Peyer's patch (tissue), 4 donors: ENCODE measurements at regions not wholly inside any gene's neighbourhood (a gene's known extent, or its start where the extent isn't known, plus 50 kb on each side); places are given as distances from the start of the nearest gene placed in this dataset.

ENCODE experiments used
- POLR2A ChIP-seq, 2 donors: fragments of 450-650 bp; IDR thresholded peaks; one replicate each; pipeline ENCODE4 v1.5.1; 2017; ENCODE audit warnings: antibody characterized with exemption in 2 of 2, mild to moderate bottlenecking in 2 of 2, moderate library complexity in 2 of 2
- TF ChIP-seq, protein P1 (sequence below), 6 experiments: fragments of 450-650 bp in 4 of 6; fragments of 200-600 bp in 2 of 6; sonication (generic) in 1 of 6; IDR thresholded peaks; one replicate each; pipeline ENCODE4 v1.5.1; 2017 to 2019; ENCODE audit warnings: antibody characterized with exemption in 6 of 6, mild to moderate bottlenecking in 3 of 6, moderate library complexity in 1 of 6

DNA sequence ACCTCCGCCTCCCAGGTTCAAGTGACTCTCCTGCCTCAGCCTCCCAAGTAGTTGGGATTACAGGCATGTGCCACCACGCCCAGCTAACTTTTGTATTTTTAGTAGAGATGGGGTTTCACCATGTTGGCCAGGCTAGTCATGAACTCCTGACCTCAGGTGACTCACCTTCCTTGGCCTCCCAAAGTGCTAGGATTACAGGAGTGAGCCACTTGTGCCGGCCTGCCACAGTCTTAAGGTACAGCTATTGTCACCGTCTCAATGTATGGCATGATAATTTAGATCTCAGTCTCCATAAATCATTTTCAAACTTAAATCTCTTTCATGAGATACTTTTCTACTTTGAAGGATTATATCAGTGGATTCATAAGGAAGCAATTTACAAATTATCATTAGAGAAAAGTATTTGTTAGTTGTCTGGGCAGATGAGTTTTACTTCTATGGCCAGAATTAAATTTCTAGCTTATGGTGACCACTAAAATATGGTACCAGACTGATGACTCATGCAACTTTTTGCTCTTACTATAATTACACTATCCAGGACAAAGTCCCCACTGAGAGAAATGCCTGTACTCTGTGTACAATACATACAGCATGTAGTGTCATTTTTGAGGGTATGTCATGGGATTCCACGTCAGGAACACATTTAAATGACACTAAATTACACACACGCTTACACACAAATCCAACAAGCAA lies 1230.3 kb upstream of the GOT2 start:
- no peak for TF ChIP-seq POLR2A (IDR thresholded peaks at IDR 0.05)
- TF ChIP-seq, protein P1, sequence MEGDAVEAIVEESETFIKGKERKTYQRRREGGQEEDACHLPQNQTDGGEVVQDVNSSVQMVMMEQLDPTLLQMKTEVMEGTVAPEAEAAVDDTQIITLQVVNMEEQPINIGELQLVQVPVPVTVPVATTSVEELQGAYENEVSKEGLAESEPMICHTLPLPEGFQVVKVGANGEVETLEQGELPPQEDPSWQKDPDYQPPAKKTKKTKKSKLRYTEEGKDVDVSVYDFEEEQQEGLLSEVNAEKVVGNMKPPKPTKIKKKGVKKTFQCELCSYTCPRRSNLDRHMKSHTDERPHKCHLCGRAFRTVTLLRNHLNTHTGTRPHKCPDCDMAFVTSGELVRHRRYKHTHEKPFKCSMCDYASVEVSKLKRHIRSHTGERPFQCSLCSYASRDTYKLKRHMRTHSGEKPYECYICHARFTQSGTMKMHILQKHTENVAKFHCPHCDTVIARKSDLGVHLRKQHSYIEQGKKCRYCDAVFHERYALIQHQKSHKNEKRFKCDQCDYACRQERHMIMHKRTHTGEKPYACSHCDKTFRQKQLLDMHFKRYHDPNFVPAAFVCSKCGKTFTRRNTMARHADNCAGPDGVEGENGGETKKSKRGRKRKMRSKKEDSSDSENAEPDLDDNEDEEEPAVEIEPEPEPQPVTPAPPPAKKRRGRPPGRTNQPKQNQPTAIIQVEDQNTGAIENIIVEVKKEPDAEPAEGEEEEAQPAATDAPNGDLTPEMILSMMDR (IDR thresholded peaks at IDR 0.05) = no peak
